ENCODE measurements at regions not wholly inside any gene's neighbourhood (a gene's known extent, or its start where the extent isn't known, plus 50 kb on each side); places are given as distances from the start of the nearest gene placed in this dataset.

GRCh38 chr3:22593638-22594037 is 609.5 kb upstream of the UBE2E2 start:
- no peak for DNase-seq (ENCODE audit: low spot score)

GRCh38 chr3:22594990-22595389 is 608.1 kb upstream of the UBE2E2 start:
- DNase-seq (ENCODE audit: low spot score): no peak

DNA sequence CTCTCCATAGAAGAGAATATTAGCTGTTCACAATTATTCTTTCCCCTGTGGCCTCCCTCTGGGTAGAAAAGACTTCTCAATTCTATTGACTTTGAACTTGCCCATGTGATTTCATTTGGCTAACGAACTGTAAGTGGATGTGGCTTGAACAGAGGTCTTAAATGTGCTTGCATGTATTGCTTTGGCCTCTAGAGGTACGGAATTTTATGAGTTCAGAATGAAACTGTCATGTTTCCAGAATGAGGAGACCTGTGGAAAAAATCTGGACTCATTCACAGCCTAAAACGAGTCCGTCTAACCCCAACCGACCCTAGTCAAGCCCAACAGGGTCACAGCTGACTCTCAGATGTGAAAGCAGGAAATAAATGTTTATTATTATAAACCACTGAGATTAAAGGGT is 596.7 kb upstream of the UBE2E2 start:
- no peak for DNase-seq (ENCODE audit: low spot score)

DNA sequence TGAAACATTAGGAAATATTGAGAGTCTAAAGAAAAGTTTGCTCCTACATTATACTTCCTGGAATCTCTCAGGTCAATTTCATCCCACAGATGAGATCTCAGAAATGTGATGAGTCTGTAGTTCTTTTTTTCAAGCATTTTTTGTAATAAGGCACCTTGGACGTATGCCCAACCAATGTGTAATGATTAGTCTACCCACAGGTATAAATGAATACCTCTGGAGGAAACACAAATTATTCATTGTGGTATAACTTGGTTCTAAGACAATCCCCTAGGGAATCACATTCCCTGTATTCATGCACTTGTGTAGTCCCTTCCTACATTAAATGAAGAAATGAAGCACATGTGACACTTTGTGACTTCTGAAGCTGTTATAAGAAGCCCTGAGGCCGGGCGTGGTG is 596.2 kb upstream of the UBE2E2 start:
- no peak for DNase-seq (ENCODE audit: low spot score)

- DNase-seq (ENCODE audit: low spot score): no peak
Observed at GRCh38 chr3:22608093-22608492, 595.0 kb upstream of the UBE2E2 start.

- no peak for DNase-seq (ENCODE audit: low spot score)
Observed at GRCh38 chr3:22608721-22609120, 594.4 kb upstream of the UBE2E2 start.

DNA sequence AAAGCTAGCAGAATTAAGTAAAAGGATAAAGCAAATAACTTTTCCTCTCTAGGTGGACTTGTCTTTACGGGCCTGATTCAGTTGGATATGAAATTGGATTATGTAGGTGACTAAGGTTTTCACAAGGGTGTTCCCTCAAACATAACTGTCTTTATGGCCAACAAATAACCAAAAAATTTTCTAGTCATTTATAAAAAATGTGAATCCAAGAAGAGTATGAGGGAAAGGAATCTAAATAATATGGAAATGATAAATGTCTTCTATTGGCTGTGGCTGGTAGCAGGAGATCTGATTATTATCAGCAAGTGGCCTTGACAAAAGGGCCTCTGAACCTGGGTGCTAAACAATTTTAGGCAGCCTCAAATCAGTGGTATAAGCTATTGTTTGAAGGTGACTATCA is 594.0 kb upstream of the UBE2E2 start:
- DNase-seq (ENCODE audit: low spot score): no peak

- no peak for DNase-seq (ENCODE audit: low spot score)
Observed at GRCh38 chr3:22612927-22613326, 590.2 kb upstream of the UBE2E2 start.

GRCh38 chr3:22615790-22616189 is 587.3 kb upstream of the UBE2E2 start:
- DNase-seq (ENCODE audit: low spot score): no peak

DNA sequence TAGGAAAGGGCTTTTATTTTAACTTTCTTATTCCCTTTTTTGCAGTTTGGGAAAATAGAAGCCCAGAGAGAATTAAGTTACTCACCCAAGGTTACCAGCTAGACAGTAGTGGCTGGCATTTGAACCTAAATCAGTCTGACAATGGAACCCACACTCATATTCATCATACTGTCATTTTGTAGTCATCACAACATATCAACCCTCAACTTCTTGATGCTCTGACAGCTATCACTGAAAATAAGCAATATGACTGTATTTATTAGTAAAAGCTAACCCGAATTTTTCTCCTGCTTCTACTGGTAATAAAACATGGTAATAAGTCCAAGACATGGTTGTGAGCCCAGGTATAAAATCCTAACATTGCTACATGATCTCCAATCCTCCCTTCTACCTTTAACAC is 585.8 kb upstream of the UBE2E2 start:
- no peak for DNase-seq (ENCODE audit: low spot score)

DNA sequence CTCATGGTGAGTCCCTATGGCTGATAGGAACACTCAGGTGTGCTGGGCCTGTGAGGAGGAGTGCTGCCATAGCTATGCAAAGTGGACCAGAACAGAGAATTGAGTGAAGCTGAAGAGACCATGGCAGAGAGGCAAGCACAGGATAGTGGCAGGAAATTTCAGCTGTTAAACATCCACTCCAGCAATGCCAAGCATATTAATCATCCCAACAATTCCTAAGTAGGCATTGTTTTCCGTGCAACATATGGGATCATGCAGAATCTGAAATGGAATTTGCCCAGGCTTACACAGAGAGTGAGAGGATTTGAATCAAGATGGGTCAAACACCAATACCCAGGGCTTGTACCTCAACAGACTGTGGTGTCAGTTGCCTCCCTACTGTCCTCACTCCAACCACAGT is 582.6 kb upstream of the UBE2E2 start:
- DNase-seq (ENCODE audit: low spot score): no peak

DNA sequence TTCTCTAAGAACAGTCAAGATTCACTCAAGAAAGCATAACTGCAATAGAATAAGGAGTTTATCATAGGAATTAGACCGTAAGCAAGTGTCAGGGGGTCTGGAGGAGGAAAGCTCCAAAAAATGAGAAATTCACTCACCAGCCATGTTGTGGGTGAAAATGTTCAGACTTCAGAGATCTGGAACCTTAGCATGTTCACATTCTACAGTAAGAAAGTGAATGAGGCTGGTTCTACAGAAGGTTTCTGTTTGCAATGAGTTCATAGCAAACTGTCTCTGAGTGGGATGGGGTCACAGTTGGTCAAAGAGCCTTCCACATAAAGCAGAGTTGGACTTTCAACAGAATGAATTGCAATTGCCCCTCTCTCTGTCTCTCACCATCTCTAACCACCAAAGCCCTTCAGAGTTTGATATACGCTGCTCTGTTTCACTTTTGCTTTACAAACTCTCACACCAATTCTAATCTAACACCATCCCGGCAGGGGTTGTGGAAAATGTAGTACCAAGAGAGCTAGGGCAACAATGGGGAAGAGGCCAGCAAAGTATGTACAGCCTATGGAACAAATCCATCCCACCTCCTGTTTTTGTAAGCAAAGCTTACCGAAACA is 581.8 kb upstream of the UBE2E2 start:
- DNase-seq (ENCODE audit: low spot score): no peak

GRCh38 chr3:22627993-22628499 is 575.1 kb upstream of the UBE2E2 start:
- DNase-seq (ENCODE audit: low spot score): no peak

DNA sequence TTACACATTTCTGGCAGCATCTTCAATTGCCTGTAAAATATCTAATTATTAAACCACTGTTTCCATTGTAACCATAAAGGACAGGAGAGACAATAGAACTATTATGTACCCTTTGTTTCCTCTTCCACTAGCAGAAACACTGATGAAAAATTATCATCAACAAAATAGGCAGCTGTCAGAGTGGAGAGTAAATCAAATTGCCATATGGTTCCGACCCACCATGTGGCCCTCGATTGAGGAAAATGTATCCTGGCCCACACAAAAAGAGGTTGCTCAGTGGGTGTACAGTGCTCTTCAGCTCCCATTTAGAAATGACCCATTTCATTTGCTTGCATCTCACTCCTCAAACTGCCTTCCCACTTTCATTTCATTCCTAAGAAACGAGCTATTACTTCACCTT is 570.6 kb upstream of the UBE2E2 start:
- no peak for DNase-seq (ENCODE audit: low spot score)

GRCh38 chr3:22634433-22634832 is 568.7 kb upstream of the UBE2E2 start:
- no peak for DNase-seq (ENCODE audit: low spot score)

- DNase-seq (ENCODE audit: low spot score): no peak
Observed at GRCh38 chr3:22659651-22660475, 543.3 kb upstream of the UBE2E2 start.

DNA sequence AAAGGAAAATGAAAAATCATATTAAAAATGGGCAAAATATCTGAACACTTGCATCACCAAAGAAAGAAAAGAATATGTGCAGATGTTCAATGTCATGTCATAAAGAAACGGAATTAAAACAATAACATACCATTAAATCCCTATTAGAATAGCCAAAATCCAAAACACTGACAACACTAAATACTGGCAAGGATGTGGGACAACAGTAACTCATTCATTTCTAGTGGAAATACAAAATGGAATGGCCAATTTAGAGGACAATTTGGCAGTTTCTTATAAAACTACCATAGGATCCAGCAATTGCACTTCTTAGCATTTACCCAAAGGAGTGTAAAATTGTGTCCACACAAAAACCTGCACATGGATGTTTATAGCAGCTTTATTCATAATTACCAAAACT is 542.5 kb upstream of the UBE2E2 start:
- no peak for DNase-seq (ENCODE audit: low spot score)

- no peak for DNase-seq (ENCODE audit: low spot score)
Observed at GRCh38 chr3:22661121-22661700, 541.9 kb upstream of the UBE2E2 start.

- no peak for DNase-seq (ENCODE audit: low spot score)
Observed at GRCh38 chr3:22665528-22665927, 537.6 kb upstream of the UBE2E2 start.

GRCh38 chr3:22666736-22667135 is 536.4 kb upstream of the UBE2E2 start:
- no peak for DNase-seq (ENCODE audit: low spot score)

DNA sequence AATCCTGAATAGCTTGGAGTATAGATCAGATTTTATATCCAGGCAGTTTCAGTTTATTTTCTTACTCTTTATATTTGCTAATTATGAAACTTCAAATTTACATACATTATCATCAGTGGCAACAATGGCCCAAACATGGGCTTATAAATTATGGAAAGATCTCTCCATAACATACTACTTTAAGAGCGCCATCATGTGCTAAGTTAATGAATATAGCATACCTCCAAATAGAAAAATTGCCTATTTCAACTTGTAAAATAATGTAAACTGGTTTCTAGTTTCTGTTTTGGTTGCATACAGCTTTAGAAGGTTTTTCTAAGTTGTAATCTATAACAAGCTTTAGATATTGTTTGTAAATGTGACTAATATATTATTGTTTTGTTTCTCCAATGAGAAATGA is 531.3 kb upstream of the UBE2E2 start:
- DNase-seq (ENCODE audit: low spot score): no peak

GRCh38 chr3:22684739-22685138 is 518.4 kb upstream of the UBE2E2 start:
- no peak for DNase-seq (ENCODE audit: low spot score)

GRCh38 chr3:22685597-22685996 is 517.5 kb upstream of the UBE2E2 start:
- DNase-seq (ENCODE audit: low spot score): no peak
